MV-4-11 (cell line): ENCODE measurements at regions not wholly inside any gene's neighbourhood (a gene's known extent, or its start where the extent isn't known, plus 50 kb on each side); places are given as distances from the start of the nearest gene placed in this dataset.

ENCODE experiments used
- DNase-seq: peaks from one replicate; lab custom pipeline; 2025; lab: John Stamatoyannopoulos, UW

GRCh38 chr21:28751176-28751575, 241.5 kb downstream of the LTN1 start:
- DNase-seq = no peak

- DNase-seq = no peak
Observed at GRCh38 chr21:28750565-28750964, 242.1 kb downstream of the LTN1 start.

- no peak for DNase-seq
Observed at GRCh38 chr21:28749536-28749935, 243.1 kb downstream of the LTN1 start.

- no peak for DNase-seq
Observed at GRCh38 chr21:28747464-28747863, 245.2 kb downstream of the LTN1 start.

GRCh38 chr21:28746166-28746565, 246.5 kb downstream of the LTN1 start:
- no peak for DNase-seq

- peak; percentile 70 for DNase-seq
Observed at GRCh38 chr21:28745131-28746016, 247.3 kb downstream of the LTN1 start.

GRCh38 chr21:28743723-28744122, 249.0 kb downstream of the LTN1 start:
- DNase-seq = no peak

GRCh38 chr21:28742527-28742926, 250.2 kb downstream of the LTN1 start:
- DNase-seq = no peak

GRCh38 chr21:28740125-28740524, 252.6 kb downstream of the LTN1 start:
- DNase-seq = no peak

GRCh38 chr21:28738882-28739281, 253.8 kb downstream of the LTN1 start:
- no peak for DNase-seq

GRCh38 chr21:28738420-28738704, 254.3 kb downstream of the LTN1 start:
- no peak for DNase-seq

- DNase-seq = no peak
Observed at GRCh38 chr21:28737674-28738419, 254.8 kb downstream of the LTN1 start.

GRCh38 chr21:28734522-28735175, 258.0 kb downstream of the LTN1 start:
- no peak for DNase-seq

- DNase-seq = peak; percentile 52
Observed at GRCh38 chr21:28731700-28732321, 260.9 kb downstream of the LTN1 start.

GRCh38 chr21:28729887-28730286, 262.8 kb downstream of the LTN1 start:
- no peak for DNase-seq

GRCh38 chr21:28727809-28728208, 264.9 kb downstream of the LTN1 start:
- no peak for DNase-seq

- no peak for DNase-seq
Observed at GRCh38 chr21:28725396-28725795, 267.3 kb downstream of the LTN1 start.

GRCh38 chr21:28723646-28724045, 269.0 kb downstream of the LTN1 start:
- peak; percentile 78 for DNase-seq

GRCh38 chr21:28719723-28720122, 273.0 kb downstream of the LTN1 start:
- DNase-seq = no peak

GRCh38 chr21:28714777-28715464, 277.8 kb downstream of the LTN1 start:
- DNase-seq = no peak

- no peak for DNase-seq
Observed at GRCh38 chr21:28712411-28712810, 280.3 kb downstream of the LTN1 start.

GRCh38 chr21:28705616-28706015, 287.1 kb downstream of the LTN1 start:
- no peak for DNase-seq
